CD4-positive, alpha-beta T cell (primary cell): ENCODE measurements at regions not wholly inside any gene's neighbourhood (a gene's known extent, or its start where the extent isn't known, plus 50 kb on each side); places are given as distances from the start of the nearest gene placed in this dataset.

ENCODE experiments used
- ATAC-seq: fragments of 200-7000 bp; cut with Tn5 transposase; one replicate; pipeline ENCODE4 v1.10.0; 2022; ENCODE audit warnings: mild to moderate bottlenecking; ENCODE audit not compliant: poor library complexity
- CTCF ChIA-PET: fragments of 350-600 bp; sonication (Branson Sonifier 250); formaldehyde crosslinking; loops from one replicate; lab custom pipeline; 2021; ENCODE audit warnings: antibody characterized with exemption, inconsistent platforms; lab: Charles Lee
- POLR2A ChIA-PET: fragments of 350-600 bp; sonication (Branson Sonifier 250); formaldehyde crosslinking; loops from one replicate; lab custom pipeline; 2021; ENCODE audit warnings: antibody characterized with exemption, inconsistent platforms; lab: Charles Lee
- DNase-seq, 14 experiments: peaks; one replicate each; pipeline ENCODE4 v3.0.0-alpha.2; 2013 to 2020; ENCODE audit warnings: mixed read lengths in 2 of 14
- H3K27ac ChIP-seq, 2 donors: one replicate each; pipeline versions ENCODE4 v1.5.1 to v1.7.0; 2013; ENCODE audit warnings: low read length in 2 of 2, low read depth in 1 of 2, mild to moderate bottlenecking in 1 of 2
- H3K27me3 ChIP-seq, 2 experiments: 1 replicate in 1 of 2; 2 replicates in 1 of 2; pipeline versions ENCODE4 v1.6.1 to v1.7.0; 2013; ENCODE audit warnings: low read length in 2 of 2, control low read depth in 1 of 2, mild to moderate bottlenecking in 1 of 2, moderate library complexity in 1 of 2; ENCODE audit not compliant: insufficient read depth in 2 of 2, control insufficient read depth in 1 of 2
- H3K36me3 ChIP-seq: one replicate; pipeline ENCODE4 v1.6.1; 2013; ENCODE audit warnings: low read length, control low read depth; ENCODE audit not compliant: insufficient read depth
- H3K4me1 ChIP-seq: one replicate; pipeline ENCODE4 v1.6.1; 2013; ENCODE audit warnings: low read length, control low read depth; ENCODE audit not compliant: insufficient read depth
- H3K4me3 ChIP-seq: one replicate; pipeline ENCODE4 v1.5.1; 2013; ENCODE audit warnings: mild to moderate bottlenecking, low read length, moderate library complexity
- H3K9me3 ChIP-seq, 2 experiments: 1 replicate in 1 of 2; 2 replicates in 1 of 2; pipeline versions ENCODE4 v1.6.1 to v1.7.0; 2013; ENCODE audit warnings: low read length in 2 of 2, mild to moderate bottlenecking in 2 of 2, control low read depth in 1 of 2, moderate library complexity in 1 of 2; ENCODE audit not compliant: control insufficient read depth in 1 of 2, insufficient read depth in 1 of 2
- H3K27ac Mint-ChIP-seq: one replicate; pipeline ENCODE4 v1.8.0; 2020; ENCODE audit warnings: mixed read lengths
- H3K27me3 Mint-ChIP-seq: one replicate; pipeline ENCODE4 v1.8.0; 2021; ENCODE audit warnings: mixed read lengths
- H3K36me3 Mint-ChIP-seq: one replicate; pipeline ENCODE4 v1.8.0; 2021; ENCODE audit warnings: low read depth, mixed read lengths
- H3K4me1 Mint-ChIP-seq: one replicate; pipeline ENCODE4 v1.8.0; 2021; ENCODE audit warnings: low read depth, mixed read lengths
- H3K4me3 Mint-ChIP-seq: one replicate; pipeline ENCODE4 v1.8.0; 2020; ENCODE audit warnings: mild to moderate bottlenecking, mixed read lengths
- H3K9me3 Mint-ChIP-seq: one replicate; pipeline ENCODE4 v1.8.0; 2020; ENCODE audit warnings: mixed read lengths
- intact Hi-C, 2 experiments: fragments of 100-400 bp; cut with DNase I in 1 of 2; cut with micrococcal nuclease in 1 of 2; formaldehyde crosslinking; loops; one replicate each; pipeline versions ENCODE4 v1.15.1 to v1.9.0; 2023 to 2025; cut with DNase I, micrococcal nuclease
- TF ChIP-seq, protein P1 (sequence below): fragments of 200-600 bp; IDR thresholded peaks from one replicate; pipeline ENCODE4 v1.8.0; 2022; ENCODE audit warnings: antibody characterized with exemption, mild to moderate bottlenecking

DNA sequence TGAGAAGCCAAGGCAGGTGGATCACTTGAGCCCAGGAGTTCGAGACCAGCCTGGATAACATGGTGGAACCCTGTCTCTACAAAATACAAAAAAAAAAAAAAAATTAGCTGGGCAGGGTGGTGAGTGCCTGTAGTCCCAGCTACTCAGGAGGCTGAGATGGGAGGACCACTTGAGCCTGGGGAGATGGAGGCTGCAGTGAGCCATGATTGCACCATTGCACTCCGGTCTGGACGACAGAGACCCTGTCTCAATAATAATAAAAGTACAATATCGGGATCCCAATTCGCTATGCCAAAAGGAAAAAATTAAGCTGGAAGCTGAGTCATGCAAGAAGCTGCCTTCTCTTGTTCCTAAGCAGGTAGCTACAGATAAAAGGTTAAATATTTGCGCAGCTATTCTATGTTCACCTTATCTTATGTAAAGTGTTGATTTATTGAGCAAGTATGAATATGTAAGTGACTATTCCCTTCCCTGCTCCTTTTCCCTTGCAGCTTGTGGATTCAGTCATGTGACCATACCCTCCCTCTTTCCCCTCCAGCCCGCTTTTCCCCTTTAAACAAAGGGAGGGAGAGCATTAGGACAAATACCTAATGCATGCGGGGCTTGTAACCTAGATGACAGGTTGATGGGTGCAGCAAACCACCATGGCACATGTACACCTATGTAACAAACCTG, 112.0 kb downstream of the LITAF start:
- no peaks in the 10 kb centered on the region for H3K4me1 ChIP-seq
- Mint-ChIP-seq H3K36me3 (no peaks in the 10 kb centered on the region), H3K4me3 (no peak overlapping the region), H3K27me3 (no peaks in the 10 kb centered on the region), H3K4me1 (no peaks in the 10 kb centered on the region), H3K9me3 (no peaks in the 10 kb centered on the region), H3K27ac (no peak overlapping the region)
- ChIA-PET CTCF (no interaction called here), POLR2A (no interaction called here)
- TF ChIP-seq, protein P1, sequence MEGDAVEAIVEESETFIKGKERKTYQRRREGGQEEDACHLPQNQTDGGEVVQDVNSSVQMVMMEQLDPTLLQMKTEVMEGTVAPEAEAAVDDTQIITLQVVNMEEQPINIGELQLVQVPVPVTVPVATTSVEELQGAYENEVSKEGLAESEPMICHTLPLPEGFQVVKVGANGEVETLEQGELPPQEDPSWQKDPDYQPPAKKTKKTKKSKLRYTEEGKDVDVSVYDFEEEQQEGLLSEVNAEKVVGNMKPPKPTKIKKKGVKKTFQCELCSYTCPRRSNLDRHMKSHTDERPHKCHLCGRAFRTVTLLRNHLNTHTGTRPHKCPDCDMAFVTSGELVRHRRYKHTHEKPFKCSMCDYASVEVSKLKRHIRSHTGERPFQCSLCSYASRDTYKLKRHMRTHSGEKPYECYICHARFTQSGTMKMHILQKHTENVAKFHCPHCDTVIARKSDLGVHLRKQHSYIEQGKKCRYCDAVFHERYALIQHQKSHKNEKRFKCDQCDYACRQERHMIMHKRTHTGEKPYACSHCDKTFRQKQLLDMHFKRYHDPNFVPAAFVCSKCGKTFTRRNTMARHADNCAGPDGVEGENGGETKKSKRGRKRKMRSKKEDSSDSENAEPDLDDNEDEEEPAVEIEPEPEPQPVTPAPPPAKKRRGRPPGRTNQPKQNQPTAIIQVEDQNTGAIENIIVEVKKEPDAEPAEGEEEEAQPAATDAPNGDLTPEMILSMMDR = no peak
- ATAC-seq (no peak), DNase-seq (no peak)
- H3K27ac ChIP-seq = no peak overlapping the region
- H3K36me3 ChIP-seq = no peaks in the 10 kb centered on the region
- H3K4me3 ChIP-seq = no peak overlapping the region
- H3K9me3 ChIP-seq = no peaks in the 10 kb centered on the region
- intact Hi-C loops = no loop called here
- H3K27me3 ChIP-seq = no peaks in the 10 kb centered on the region

DNA sequence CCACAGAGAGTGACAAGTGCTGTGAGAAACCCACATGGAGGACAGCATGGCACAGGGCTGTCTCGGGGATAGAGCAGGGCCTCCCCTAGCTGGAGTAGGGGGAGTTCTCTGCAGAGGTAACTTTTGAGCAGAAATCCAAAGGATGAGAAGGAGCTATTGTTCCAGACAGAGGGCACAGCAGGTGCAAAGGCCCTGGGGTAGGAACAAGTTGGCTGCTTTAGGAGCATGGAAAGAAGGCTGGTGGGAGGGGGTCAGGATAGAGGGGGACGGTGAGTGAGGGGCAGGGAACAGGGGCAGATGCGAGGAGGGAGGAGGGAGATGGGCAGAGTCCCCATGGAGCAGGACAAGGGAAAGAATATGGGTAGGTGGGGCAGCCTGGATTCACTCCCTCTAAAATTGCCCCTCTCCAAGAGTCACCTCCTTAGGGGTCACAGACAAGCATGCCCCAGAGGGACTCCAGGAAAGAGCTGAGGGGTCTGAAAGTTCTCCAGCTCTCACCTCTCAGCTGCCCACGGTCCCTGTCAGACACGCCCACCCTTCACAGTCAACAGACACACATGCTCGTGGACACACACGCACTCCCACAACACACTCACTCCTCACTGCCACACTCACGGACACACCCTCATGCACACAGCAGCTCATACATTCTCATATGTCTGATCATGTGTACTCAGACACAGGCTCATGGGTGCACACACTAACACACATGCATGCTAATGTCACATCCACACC, 110.7 kb downstream of the LITAF start:
- Histone ChIP-seq H3K4me3 (no peak overlapping the region), H3K27ac (no peak overlapping the region), H3K4me1 (no peaks in the 10 kb centered on the region), H3K27me3 (no peaks in the 10 kb centered on the region), H3K36me3 (no peaks in the 10 kb centered on the region), H3K9me3 (peaks cover 0 to 10% of the 10 kb centered on the region in 2 experiments)
- Mint-ChIP-seq H3K27me3 (no peaks in the 10 kb centered on the region), H3K36me3 (peaks cover 11% of the 10 kb centered on the region), H3K4me3 (no peak overlapping the region), H3K27ac (no peak overlapping the region), H3K4me1 (no peaks in the 10 kb centered on the region), H3K9me3 (peaks cover 8% of the 10 kb centered on the region)
- ChIA-PET POLR2A (no interaction called here), CTCF (no interaction called here)
- intact Hi-C loops = no loop called here
- ATAC-seq (no peak), DNase-seq (no peak)
- TF ChIP-seq, protein P1 = no peak

DNA sequence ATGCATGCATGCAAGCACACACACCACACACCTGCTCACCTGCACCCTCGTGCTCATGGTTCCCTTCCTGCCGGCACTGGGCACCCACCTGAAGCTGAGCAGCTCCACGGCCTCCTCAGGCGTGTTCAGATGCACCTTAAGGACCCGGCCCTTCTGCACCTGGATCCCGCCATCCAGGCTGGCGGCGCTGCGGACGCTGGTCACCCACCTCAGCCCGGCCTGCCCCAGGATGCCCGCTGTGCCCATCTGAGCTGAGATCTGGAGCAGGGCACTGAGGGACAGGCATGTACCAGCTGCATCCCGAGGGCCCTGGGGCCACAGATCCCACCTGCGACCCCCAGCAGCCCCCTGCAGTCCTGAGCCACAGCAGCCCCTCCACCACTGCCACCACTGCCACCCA, 110.0 kb downstream of the LITAF start:
- POLR2A ChIA-PET = no interaction called here
- CTCF ChIA-PET = no interaction called here
- H3K27me3 ChIP-seq = no peaks in the 10 kb centered on the region

More for the DNA sequence above, 110.0 kb downstream of the LITAF start:
- no peaks in the 10 kb centered on the region for H3K27me3 Mint-ChIP-seq
- peaks cover 8% of the 10 kb centered on the region for H3K9me3 Mint-ChIP-seq
- Histone ChIP-seq H3K4me3 (no peak overlapping the region), H3K36me3 (no peaks in the 10 kb centered on the region), H3K9me3 (peaks cover 3 to 11% of the 10 kb centered on the region in 2 experiments), H3K27ac (no peak overlapping the region), H3K4me1 (no peaks in the 10 kb centered on the region)
- H3K27ac Mint-ChIP-seq = no peak overlapping the region
- TF ChIP-seq, protein P1 = no peak
- ATAC-seq = no peak
- no peaks in the 10 kb centered on the region for H3K4me1 Mint-ChIP-seq
- peaks cover 13% of the 10 kb centered on the region for H3K36me3 Mint-ChIP-seq
- intact Hi-C loops = no loop called here
- no peak for DNase-seq
- H3K4me3 Mint-ChIP-seq = no peak overlapping the region
